ENCODE measurements at regions not wholly inside any gene's neighbourhood (a gene's known extent, or its start where the extent isn't known, plus 50 kb on each side); places are given as distances from the start of the nearest gene placed in this dataset.

DNA sequence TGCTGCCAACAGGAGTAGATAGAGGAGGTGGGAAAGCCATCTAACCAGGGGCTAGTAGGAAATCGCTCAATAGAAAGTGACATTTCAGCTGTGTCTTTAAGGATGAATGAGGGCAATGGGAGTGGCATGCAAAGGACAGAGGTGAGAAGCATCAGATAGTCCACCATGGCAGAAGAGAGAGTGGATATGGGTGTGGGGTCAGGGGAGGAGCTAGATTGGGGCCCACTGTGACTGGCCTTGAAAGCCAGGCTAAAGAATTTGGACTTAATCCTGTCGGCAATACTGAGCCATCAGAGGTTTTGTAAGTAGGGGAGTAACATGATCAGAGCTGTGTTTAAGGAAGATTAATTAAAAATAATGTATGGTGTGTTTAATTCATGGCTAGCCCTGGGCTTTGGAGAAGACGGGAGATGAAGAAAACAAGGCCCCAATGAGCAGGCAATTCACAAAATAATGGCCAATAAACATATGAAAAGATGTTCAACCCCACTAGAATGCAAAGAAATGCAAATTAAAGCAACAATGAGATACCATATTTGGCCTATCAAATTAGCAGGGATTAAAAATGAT, 98.1 kb upstream of the PJA1 start:
- TF ChIP-seq, protein P1, sequence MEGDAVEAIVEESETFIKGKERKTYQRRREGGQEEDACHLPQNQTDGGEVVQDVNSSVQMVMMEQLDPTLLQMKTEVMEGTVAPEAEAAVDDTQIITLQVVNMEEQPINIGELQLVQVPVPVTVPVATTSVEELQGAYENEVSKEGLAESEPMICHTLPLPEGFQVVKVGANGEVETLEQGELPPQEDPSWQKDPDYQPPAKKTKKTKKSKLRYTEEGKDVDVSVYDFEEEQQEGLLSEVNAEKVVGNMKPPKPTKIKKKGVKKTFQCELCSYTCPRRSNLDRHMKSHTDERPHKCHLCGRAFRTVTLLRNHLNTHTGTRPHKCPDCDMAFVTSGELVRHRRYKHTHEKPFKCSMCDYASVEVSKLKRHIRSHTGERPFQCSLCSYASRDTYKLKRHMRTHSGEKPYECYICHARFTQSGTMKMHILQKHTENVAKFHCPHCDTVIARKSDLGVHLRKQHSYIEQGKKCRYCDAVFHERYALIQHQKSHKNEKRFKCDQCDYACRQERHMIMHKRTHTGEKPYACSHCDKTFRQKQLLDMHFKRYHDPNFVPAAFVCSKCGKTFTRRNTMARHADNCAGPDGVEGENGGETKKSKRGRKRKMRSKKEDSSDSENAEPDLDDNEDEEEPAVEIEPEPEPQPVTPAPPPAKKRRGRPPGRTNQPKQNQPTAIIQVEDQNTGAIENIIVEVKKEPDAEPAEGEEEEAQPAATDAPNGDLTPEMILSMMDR (IDR thresholded peaks at IDR 0.05 in 8 of 11, conservative IDR thresholded peaks at IDR 0.05 in 3 of 11): no peak
- no peak for TF ChIP-seq POLR2A (IDR thresholded peaks at IDR 0.05)
- no peak for TF ChIP-seq POLR2AphosphoS5 (IDR thresholded peaks at IDR 0.05)
